ENCODE measurements at regions not wholly inside any gene's neighbourhood (a gene's known extent, or its start where the extent isn't known, plus 50 kb on each side); places are given as distances from the start of the nearest gene placed in this dataset.
A peak's percentile ranks its signal among the peaks of the same experiment; 100 is the strongest.

DNA sequence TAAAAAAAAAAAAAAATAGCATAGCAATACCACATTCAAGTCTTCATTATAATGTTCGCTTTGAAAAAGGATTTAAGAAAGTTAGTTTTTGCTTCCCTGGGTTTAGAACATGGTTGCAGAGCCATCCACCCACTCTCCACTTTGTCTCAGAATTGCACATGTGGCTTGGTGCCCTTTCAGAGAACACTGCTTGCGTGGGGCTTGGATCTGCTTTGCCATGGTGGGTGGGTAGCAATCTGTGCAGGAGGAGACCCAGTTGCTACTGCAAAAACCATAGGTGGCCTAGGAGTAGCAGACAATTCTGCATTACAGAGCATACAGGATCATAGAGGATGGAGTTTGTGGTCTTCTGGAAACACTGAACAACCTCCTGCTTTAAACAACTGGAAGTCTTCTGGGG is 421.4 kb upstream of the CELF2 start:
- DNase-seq (ENCODE audit: low spot score): no peak
- TF ChIP-seq CTCF (IDR thresholded peaks at IDR 0.05; ENCODE audit: borderline replicate concordance, control extremely low read depth, extremely low read depth, insufficient read depth, missing control alignments): no peak
- in situ Hi-C loops (cut with MboI; ENCODE audit: low sequenced_read_pairs, unreplicated experiment): no loop called here

DNA sequence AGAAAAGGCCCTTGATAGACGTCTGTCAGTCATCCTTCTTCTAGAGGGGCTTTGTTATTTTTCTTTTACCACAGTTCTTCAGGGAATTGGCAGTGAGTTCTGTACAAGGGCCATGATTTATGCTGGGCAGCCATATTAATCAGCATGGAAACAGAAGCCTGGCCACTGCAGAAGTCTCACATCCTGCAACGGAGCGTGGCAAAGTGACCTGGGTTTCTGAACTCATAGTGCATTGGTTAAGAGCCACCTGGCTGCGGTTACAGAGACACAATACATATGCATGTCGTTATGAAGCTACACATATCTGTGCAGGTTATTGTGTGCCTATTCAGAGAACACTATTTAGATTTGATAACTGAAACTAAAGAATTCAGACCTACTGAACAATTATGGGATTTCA is 419.4 kb upstream of the CELF2 start:
- in situ Hi-C loops (cut with MboI; ENCODE audit: low sequenced_read_pairs, unreplicated experiment): no loop called here
- peak; percentile 12 for DNase-seq (ENCODE audit: low spot score)
- TF ChIP-seq CTCF (IDR thresholded peaks at IDR 0.05; ENCODE audit: borderline replicate concordance, control extremely low read depth, extremely low read depth, insufficient read depth, missing control alignments): no peak

- TF ChIP-seq CTCF (IDR thresholded peaks at IDR 0.05; ENCODE audit: borderline replicate concordance, control extremely low read depth, extremely low read depth, insufficient read depth, missing control alignments): no peak
- DNase-seq (ENCODE audit: low spot score): peak; percentile 10
- in situ Hi-C loops (cut with MboI; ENCODE audit: low sequenced_read_pairs, unreplicated experiment): no loop called here
Observed at GRCh38 chr10:10600004-10600403, 417.7 kb upstream of the CELF2 start.

- no peak for DNase-seq (ENCODE audit: low spot score)
- no peak for TF ChIP-seq CTCF (IDR thresholded peaks at IDR 0.05; ENCODE audit: borderline replicate concordance, control extremely low read depth, extremely low read depth, insufficient read depth, missing control alignments)
- in situ Hi-C loops (cut with MboI; ENCODE audit: low sequenced_read_pairs, unreplicated experiment): no loop called here
Observed at GRCh38 chr10:10605551-10606081, 412.1 kb upstream of the CELF2 start.

DNA sequence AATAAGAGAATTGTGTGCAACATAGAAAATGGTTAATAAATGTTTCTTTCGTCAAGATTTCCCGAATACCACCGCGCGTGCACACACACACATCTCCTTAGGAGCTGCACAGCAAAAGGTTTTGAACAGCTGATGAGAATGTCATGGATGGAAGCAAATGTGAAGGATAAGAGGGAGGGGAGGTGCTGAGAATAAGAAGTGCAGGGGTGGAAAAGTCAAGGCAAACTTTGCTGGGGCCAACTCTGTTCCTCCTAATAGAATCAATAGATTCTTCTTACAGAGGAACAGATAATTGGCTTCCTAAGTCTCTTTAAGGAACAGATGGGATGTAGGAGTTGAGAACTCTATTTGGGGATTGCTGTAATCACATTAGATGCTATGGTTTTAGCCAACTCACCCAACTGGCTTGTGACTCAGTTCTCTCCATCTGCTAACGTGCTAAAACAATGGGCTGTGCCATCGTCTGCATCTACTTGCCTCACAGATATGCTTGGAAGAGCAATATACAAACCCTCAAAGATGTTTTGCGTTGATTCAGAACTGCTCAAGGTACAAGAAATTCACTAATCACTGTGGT is 408.2 kb upstream of the CELF2 start:
- DNase-seq (ENCODE audit: low spot score): no peak
- in situ Hi-C loops (cut with MboI; ENCODE audit: low sequenced_read_pairs, unreplicated experiment): no loop called here
- TF ChIP-seq CTCF (IDR thresholded peaks at IDR 0.05; ENCODE audit: borderline replicate concordance, control extremely low read depth, extremely low read depth, insufficient read depth, missing control alignments): no peak

- no peak for DNase-seq (ENCODE audit: low spot score)
- in situ Hi-C loops (cut with MboI; ENCODE audit: low sequenced_read_pairs, unreplicated experiment): no loop called here
- TF ChIP-seq CTCF (IDR thresholded peaks at IDR 0.05; ENCODE audit: borderline replicate concordance, control extremely low read depth, extremely low read depth, insufficient read depth, missing control alignments): no peak
Observed at GRCh38 chr10:10610171-10610570, 407.5 kb upstream of the CELF2 start.
